PC-3 (cell line): ENCODE measurements at regions not wholly inside any gene's neighbourhood (a gene's known extent, or its start where the extent isn't known, plus 50 kb on each side); places are given as distances from the start of the nearest gene placed in this dataset.

Source experiments
- ATAC-seq: fragments of 200-7000 bp; cut with Tn5 transposase; 2 replicates; pipeline ENCODE4 v1.9.1; 2020; ENCODE audit warnings: mild to moderate bottlenecking, moderate library complexity
- BruUV-seq: library from RNA; stranded (reverse); fragments of 400-500 nt; replicated peaks from 2 replicates; lab custom pipeline; 2021; lab: Mats Ljungman, UMichigan
- CTCF ChIA-PET: fragments of 300-600 bp; sonication (Branson Sonifier 250); formaldehyde crosslinking; loops from one replicate; lab custom pipeline; 2022; ENCODE audit warnings: antibody characterized with exemption; lab: Charles Lee
- POLR2A ChIA-PET: fragments of 300-600 bp; sonication (Branson Sonifier 250); formaldehyde crosslinking; loops from one replicate; lab custom pipeline; 2022; ENCODE audit warnings: antibody characterized with exemption; ENCODE audit not compliant: unreplicated experiment; lab: Charles Lee
- DNase-seq: peaks from one replicate; pipeline ENCODE4 v3.0.0-alpha.2; 2015
- H2AFZ ChIP-seq: fragments of 300-600 bp; sonication (generic); 2 replicates; pipeline ENCODE4 v1.6.0; 2016; ENCODE audit warnings: antibody characterized with exemption, low read length
- H3F3A ChIP-seq: fragments of 300-600 bp; sonication (generic); one replicate; pipeline ENCODE4 v1.6.0; 2017; ENCODE audit warnings: antibody characterized with exemption, low read length, control low read depth, mild to moderate bottlenecking; ENCODE audit not compliant: unreplicated experiment
- H3K27ac ChIP-seq: fragments of 300-600 bp; sonication (generic); 2 replicates; pipeline ENCODE4 v1.5.1; 2016; ENCODE audit warnings: mild to moderate bottlenecking, low read length
- H3K27me3 ChIP-seq: fragments of 300-600 bp; sonication (generic); 2 replicates; pipeline ENCODE4 v1.6.1; 2016; ENCODE audit warnings: low read length, mixed read lengths
- H3K36me3 ChIP-seq: fragments of 300-600 bp; sonication (generic); 2 replicates; pipeline ENCODE4 v1.6.1; 2016; ENCODE audit warnings: low read depth, mixed run types, low read length, mixed read lengths
- H3K4me1 ChIP-seq: fragments of 300-600 bp; sonication (generic); 2 replicates; pipeline ENCODE4 v1.5.1; 2016; ENCODE audit warnings: low read length; ENCODE audit not compliant: insufficient read depth
- H3K4me2 ChIP-seq: fragments of 300-600 bp; sonication (generic); 2 replicates; pipeline ENCODE4 v1.6.0; 2016; ENCODE audit warnings: low read length
- H3K4me3 ChIP-seq: fragments of 300-600 bp; sonication (generic); 2 replicates; pipeline ENCODE4 v1.5.1; 2016; ENCODE audit warnings: mild to moderate bottlenecking, low read length, mixed read lengths
- H3K79me2 ChIP-seq: fragments of 300-600 bp; sonication (generic); 2 replicates; pipeline ENCODE4 v1.6.1; 2017; ENCODE audit warnings: low read length, mixed read lengths
- H3K9ac ChIP-seq: fragments of 300-600 bp; sonication (generic); 2 replicates; pipeline ENCODE4 v1.6.0; 2016; ENCODE audit warnings: mild to moderate bottlenecking, low read length
- H3K9me2 ChIP-seq: fragments of 300-600 bp; sonication (generic); replicated peaks from 2 replicates; pipeline ENCODE4 v1.6.1; 2016; ENCODE audit warnings: mixed run types, low read length, mixed read lengths
- H3K9me3 ChIP-seq: fragments of 300-600 bp; sonication (generic); 2 replicates; pipeline ENCODE4 v1.6.1; 2016; ENCODE audit warnings: low read length, mixed read lengths
- H4K20me1 ChIP-seq: fragments of 300-600 bp; sonication (generic); 2 replicates; pipeline ENCODE4 v1.6.1; 2016; ENCODE audit warnings: low read length, mixed read lengths
- CTCF ChIP-seq: fragments of 300-600 bp; sonication (generic); conservative IDR thresholded peaks from 2 replicates; pipeline ENCODE4 v1.5.1; 2017; ENCODE audit warnings: antibody characterized with exemption, low read depth, mild to moderate bottlenecking, low read length
- EZH2 ChIP-seq: fragments of 300-600 bp; sonication (generic); IDR thresholded peaks from one replicate; pipeline ENCODE4 v1.6.1; 2017; ENCODE audit warnings: antibody characterized with exemption, mild to moderate bottlenecking, low read length; ENCODE audit not compliant: unreplicated experiment
- EZH2phosphoT487 ChIP-seq: fragments of 300-600 bp; sonication (generic); IDR thresholded peaks from 2 replicates; pipeline ENCODE4 v1.6.1; 2018; ENCODE audit warnings: mild to moderate bottlenecking, antibody characterized with exemption, low read length, borderline replicate concordance
- intact Hi-C: fragments of 100-400 bp; cut with micrococcal nuclease; formaldehyde crosslinking; loops from 2 replicates; pipeline ENCODE4 v1.9.0; 2023

GRCh38 chr10:9510626-9511025, 1456.1 kb downstream of the GATA3 start:
- H3K9me2 ChIP-seq: no peaks in the 10 kb centered on the region
- TF ChIP-seq CTCF (no peak), EZH2phosphoT487 (no peak), EZH2 (no peak)
- no peaks in the 10 kb centered on the region for H3K36me3 ChIP-seq
- H3K27ac ChIP-seq: no peak overlapping the region
- no peak overlapping the region for H3K4me3 ChIP-seq
- H2AFZ ChIP-seq: no peak overlapping the region
- ChIA-PET CTCF (no interaction called here), POLR2A (no interaction called here)
- ATAC-seq: no peak
- no peaks in the 10 kb centered on the region for H3K27me3 ChIP-seq
- intact Hi-C loops: no loop called here
- no peaks in the 10 kb centered on the region for H4K20me1 ChIP-seq
- no TSS peak for BruUV-seq
- H3K79me2 ChIP-seq: no peaks in the 10 kb centered on the region
- no peaks in the 10 kb centered on the region for H3K4me1 ChIP-seq
- H3K9ac ChIP-seq: no peak overlapping the region
- DNase-seq: no peak
- H3K9me3 ChIP-seq: no peaks in the 10 kb centered on the region
- H3F3A ChIP-seq: no peaks in the 10 kb centered on the region
- no peak overlapping the region for H3K4me2 ChIP-seq

GRCh38 chr10:9515922-9516321, 1461.4 kb downstream of the GATA3 start:
- no peaks in the 10 kb centered on the region for H3K79me2 ChIP-seq
- H3K4me2 ChIP-seq: no peak overlapping the region
- H3K36me3 ChIP-seq: no peaks in the 10 kb centered on the region
- H3K27ac ChIP-seq: no peak overlapping the region
- CTCF ChIA-PET: no interaction called here
- no peak overlapping the region for H3K9ac ChIP-seq
- H3K4me1 ChIP-seq: no peaks in the 10 kb centered on the region
- no peaks in the 10 kb centered on the region for H3F3A ChIP-seq
- H3K9me2 ChIP-seq: no peaks in the 10 kb centered on the region
- H4K20me1 ChIP-seq: no peaks in the 10 kb centered on the region
- no peaks in the 10 kb centered on the region for H3K27me3 ChIP-seq
- POLR2A ChIA-PET: no interaction called here
- no peak overlapping the region for H3K4me3 ChIP-seq
- TF ChIP-seq EZH2 (no peak), CTCF (no peak), EZH2phosphoT487 (no peak)
- no peak overlapping the region for H2AFZ ChIP-seq
- BruUV-seq: no TSS peak
- no peak for DNase-seq
- no peaks in the 10 kb centered on the region for H3K9me3 ChIP-seq
- no peak for ATAC-seq
- intact Hi-C loops: no loop called here

DNA sequence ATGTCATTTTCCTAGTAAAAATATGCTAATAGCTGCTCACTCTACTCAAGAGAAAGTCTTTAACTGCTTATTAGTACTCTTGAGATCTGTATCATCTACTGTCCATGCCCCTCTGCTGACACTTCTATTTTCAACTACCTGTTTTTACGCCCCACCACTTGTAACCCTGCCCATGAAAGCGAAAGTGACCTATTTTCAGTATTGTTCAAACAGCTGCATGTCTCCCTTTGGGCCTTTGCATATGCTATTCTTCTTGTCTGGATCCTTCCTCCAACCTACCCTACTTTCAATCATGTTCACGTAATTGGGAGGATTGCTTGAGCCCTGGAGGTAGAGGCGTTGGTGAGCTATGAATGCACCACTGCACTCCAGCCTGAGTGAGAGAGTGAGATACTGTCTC, 1481.3 kb downstream of the GATA3 start:
- no TSS peak for BruUV-seq
- POLR2A ChIA-PET: no interaction called here
- no peak overlapping the region for H3K27ac ChIP-seq
- no peaks in the 10 kb centered on the region for H3K9me3 ChIP-seq
- H4K20me1 ChIP-seq: no peaks in the 10 kb centered on the region
- H3K4me2 ChIP-seq: no peak overlapping the region
- H3K79me2 ChIP-seq: no peaks in the 10 kb centered on the region
- intact Hi-C loops: no loop called here
- no peak overlapping the region for H3K9ac ChIP-seq
- no peak overlapping the region for H2AFZ ChIP-seq
- no peaks in the 10 kb centered on the region for H3K4me1 ChIP-seq
- no peak for TF ChIP-seq EZH2phosphoT487
- no peak for TF ChIP-seq EZH2
- no peak for TF ChIP-seq CTCF
- H3K27me3 ChIP-seq: no peaks in the 10 kb centered on the region
- no peaks in the 10 kb centered on the region for H3F3A ChIP-seq
- no peaks in the 10 kb centered on the region for H3K36me3 ChIP-seq
- DNase-seq (no peak), ATAC-seq (no peak)
- CTCF ChIA-PET: no interaction called here
- no peak overlapping the region for H3K4me3 ChIP-seq
- no peaks in the 10 kb centered on the region for H3K9me2 ChIP-seq
